ENCODE measurements at regions not wholly inside any gene's neighbourhood (a gene's known extent, or its start where the extent isn't known, plus 50 kb on each side); places are given as distances from the start of the nearest gene placed in this dataset.

GRCh38 chr16:86963600-86964575, 353.3 kb downstream of the C16orf95 start:
- TF ChIP-seq CTCF (IDR thresholded peaks at IDR 0.05; ENCODE audit: low read depth, low read length, missing input control) (no peak), JUND (IDR thresholded peaks at IDR 0.05) (no peak), TAF1 (conservative IDR thresholded peaks at IDR 0.05) (no peak), REST (IDR thresholded peaks at IDR 0.05) (no peak), RAD21 (IDR thresholded peaks at IDR 0.05) (no peak), EGR1 (IDR thresholded peaks at IDR 0.05; ENCODE audit: low read depth in 2 of 2) (no peak), SP1 (IDR thresholded peaks at IDR 0.05) (no peak), MAX (IDR thresholded peaks at IDR 0.05) (no peak), GABPA (IDR thresholded peaks at IDR 0.05 in 1 of 2, conservative IDR thresholded peaks at IDR 0.05 in 1 of 2) (no peak)

Data from liver (tissue), 3 donors.